K562 (cell line): ENCODE measurements at regions not wholly inside any gene's neighbourhood (a gene's known extent, or its start where the extent isn't known, plus 50 kb on each side); places are given as distances from the start of the nearest gene placed in this dataset.

Experiments used
- ATF3 ChIP-seq, 2 experiments: fragments of 450-650 bp in 1 of 2; sonication (generic) in 1 of 2; formaldehyde crosslinking in 1 of 2; IDR thresholded peaks in 1 of 2; conservative IDR thresholded peaks in 1 of 2; 2 replicates each; pipeline versions ENCODE4 v1.6.1 to v1.8.1; 2016 to 2023; ENCODE audit warnings: mild to moderate bottlenecking in 2 of 2, moderate library complexity in 2 of 2, inconsistent platforms in 1 of 2, missing genetic modification reagents in 1 of 2
- CBX8 ChIP-seq: fragments of 200-600 bp; sonication (generic); IDR thresholded peaks from 2 replicates; pipeline ENCODE4 v1.6.1; 2012; ENCODE audit warnings: borderline replicate concordance, mixed run types, low read depth, mild to moderate bottlenecking, moderate library complexity, mixed read lengths, low read length, control low read depth, inconsistent platforms; ENCODE audit not compliant: poor library complexity, severe bottlenecking; ENCODE audit errors: extremely low read depth
- CREBBP ChIP-seq: IDR thresholded peaks from one replicate; pipeline ENCODE4 v1.6.1; 2012; ENCODE audit warnings: low read depth, mild to moderate bottlenecking, control low read depth, inconsistent platforms, low read length
- FOXA3 ChIP-seq, 2 experiments: fragments of 450-650 bp in 1 of 2; sonication (generic) in 1 of 2; formaldehyde crosslinking; IDR thresholded peaks in 1 of 2; conservative IDR thresholded peaks in 1 of 2; 2 replicates each; pipeline versions ENCODE4 v1.4.0 to v1.8.0; 2020 to 2022; ENCODE audit warnings: mild to moderate bottlenecking in 2 of 2, missing genetic modification reagents in 1 of 2
- FOXK1 ChIP-seq: sonication (generic); formaldehyde crosslinking; IDR thresholded peaks from 2 replicates; pipeline ENCODE4 v1.8.0; 2022; ENCODE audit warnings: missing genetic modification reagents, mild to moderate bottlenecking, borderline replicate concordance
- TSHZ1 ChIP-seq: fragments of 250-450 bp; sonication (Bioruptor Pico); IDR thresholded peaks from 2 replicates; pipeline ENCODE4 v1.4.0; 2020; ENCODE audit warnings: mild to moderate bottlenecking, moderate library complexity
- U2AF1 ChIP-seq: fragments of 200-400 bp; formaldehyde crosslinking; optimal IDR thresholded peaks from 2 replicates; pipeline ENCODE3; 2017; ENCODE audit warnings: mild to moderate bottlenecking, low read depth, low read length, moderate library complexity
- ZBTB2 ChIP-seq: fragments of 450-650 bp; IDR thresholded peaks from 2 replicates; pipeline ENCODE4 v1.6.1; 2016; ENCODE audit warnings: antibody characterized with exemption
- ZC3H11A ChIP-seq: IDR thresholded peaks from 2 replicates; pipeline ENCODE4 v1.6.1; 2012; ENCODE audit warnings: low read depth, low read length, improper control_type of control experiment

- TF ChIP-seq TSHZ1 (CRISPR knock-in tag) (no peak), CBX8 (no peak), FOXA3 (CRISPR knock-in tag; conservative IDR thresholded peaks at IDR 0.05 in 1 of 2, IDR thresholded peaks at IDR 0.05 in 1 of 2) (no peak), FOXK1 (CRISPR knock-in tag) (no peak), ZC3H11A (no peak), ZBTB2 (no peak), U2AF1 (no peak), ATF3 (IDR thresholded peaks at IDR 0.05) (no peak), ATF3 (CRISPR knock-in tag; conservative IDR thresholded peaks at IDR 0.05) (no peak), CREBBP (no peak)
These were observed 588.9 kb downstream of the NR2F1-AS1 start (continued) for GRCh38 chr5:92992073-92992472.
